H1 (cell line): ENCODE measurements at regions not wholly inside any gene's neighbourhood (a gene's known extent, or its start where the extent isn't known, plus 50 kb on each side); places are given as distances from the start of the nearest gene placed in this dataset.

Source experiments
- CTCF ChIA-PET: fragments of 300-600 bp; sonication (Branson Sonifier 250); formaldehyde crosslinking; loops from one replicate; lab custom pipeline; 2021; ENCODE audit not compliant: partially characterized antibody; lab: Charles Lee
- POLR2A ChIA-PET: fragments of 300-600 bp; sonication (Branson Sonifier 250); formaldehyde crosslinking; loops from one replicate; lab custom pipeline; 2021; ENCODE audit warnings: inconsistent platforms; ENCODE audit not compliant: partially characterized antibody; lab: Charles Lee
- DNase-seq, 2 experiments: peaks; one replicate each; pipeline versions ENCODE4 v3.0.0 to v3.0.0-alpha.2; 2010 to 2022; ENCODE audit warnings: low spot score in 2 of 2, low read depth in 1 of 2, mixed read lengths in 1 of 2
- FAIRE-seq: peaks from 2 replicates; lab custom pipeline; 2011; peaks lifted over from hg19 to GRCh38; lab: Jason Lieb, UNC
- H2AFZ ChIP-seq: 2 replicates; pipeline ENCODE4 v1.8.1; 2012; ENCODE audit warnings: low read length, inconsistent platforms
- H2AK5ac ChIP-seq: 2 replicates; pipeline ENCODE4 v1.6.1; 2013; ENCODE audit warnings: low read depth, low read length
- H2BK120ac ChIP-seq: replicated peaks from 2 replicates; pipeline ENCODE3; 2013; ENCODE audit warnings: low read depth, low read length, inconsistent platforms
- H2BK12ac ChIP-seq: 2 replicates; pipeline ENCODE4 v1.6.1; 2013; ENCODE audit warnings: low read depth, low read length
- H2BK15ac ChIP-seq: 2 replicates; pipeline ENCODE4 v1.6.1; 2013; ENCODE audit warnings: low read length
- H2BK20ac ChIP-seq: 2 replicates; pipeline ENCODE4 v1.6.1; 2013; ENCODE audit warnings: low read length
- H2BK5ac ChIP-seq: 2 replicates; pipeline ENCODE4 v1.6.1; 2013; ENCODE audit warnings: low read depth, low read length
- H3K14ac ChIP-seq: 2 replicates; pipeline ENCODE4 v1.6.1; 2013; ENCODE audit warnings: inconsistent platforms; ENCODE audit not compliant: insufficient read length
- H3K18ac ChIP-seq: 2 replicates; pipeline ENCODE4 v1.6.1; 2013; ENCODE audit warnings: low read length; ENCODE audit errors: extremely low read depth
- H3K23ac ChIP-seq: 2 replicates; pipeline ENCODE4 v1.6.1; 2013; ENCODE audit warnings: inconsistent platforms; ENCODE audit not compliant: insufficient read length
- H3K23me2 ChIP-seq: 2 replicates; pipeline ENCODE4 v1.6.1; 2013; ENCODE audit warnings: low read depth, low read length
- H3K27ac ChIP-seq: 2 replicates; pipeline ENCODE4 v1.6.1; 2011; ENCODE audit warnings: low read depth, low read length, inconsistent platforms
- H3K27me3 ChIP-seq, 4 experiments: replicated peaks in 1 of 4; 1 replicate in 1 of 4; 2 replicates in 3 of 4; pipeline versions ENCODE4 v1.6.1 to v1.8.1; 2011 to 2013; ENCODE audit warnings: low read length in 3 of 4, mild to moderate bottlenecking in 3 of 4, inconsistent platforms in 2 of 4, mixed read lengths in 2 of 4, moderate library complexity in 1 of 4; ENCODE audit not compliant: control insufficient read depth in 3 of 4, insufficient read depth in 3 of 4; ENCODE audit errors: extremely low read depth in 1 of 4
- H3K36me3 ChIP-seq, 4 experiments: 2 replicates each; pipeline versions ENCODE4 v1.6.1 to v1.8.1; 2011 to 2013; ENCODE audit warnings: mild to moderate bottlenecking in 4 of 4, low read length in 3 of 4, moderate library complexity in 2 of 4, control low read depth in 1 of 4, inconsistent platforms in 1 of 4; ENCODE audit not compliant: insufficient read depth in 4 of 4, control insufficient read depth in 2 of 4
- H3K4ac ChIP-seq: replicated peaks from 2 replicates; pipeline ENCODE3; 2013; ENCODE audit warnings: low read length, low read depth, mixed read lengths, inconsistent platforms; ENCODE audit not compliant: insufficient read length
- H3K4me1 ChIP-seq, 4 experiments: replicated peaks in 1 of 4; 1 replicate in 1 of 4; 2 replicates in 3 of 4; pipeline versions ENCODE4 v1.6.1 to v1.8.1; 2011 to 2013; ENCODE audit warnings: low read length in 3 of 4, inconsistent platforms in 2 of 4, mixed read lengths in 1 of 4; ENCODE audit not compliant: insufficient read depth in 4 of 4, control insufficient read depth in 3 of 4
- H3K4me2 ChIP-seq, 2 experiments: 2 replicates each; pipeline versions ENCODE4 v1.6.1 to v1.8.1; 2011 to 2013; ENCODE audit warnings: low read depth in 2 of 2, low read length in 2 of 2, control low read depth in 1 of 2, inconsistent platforms in 1 of 2, mild to moderate bottlenecking in 1 of 2; ENCODE audit not compliant: insufficient read depth in 1 of 2
- H3K4me3 ChIP-seq, 4 experiments: fragments of 200-600, 300-600 bp in 1 of 4; sonication (generic), shearing (Covaris generic), sonication (Bioruptor Twin) in 1 of 4; 2 replicates each; pipeline versions ENCODE4 v1.5.1 to v1.8.1; 2011 to 2016; ENCODE audit warnings: low read length in 4 of 4, low read depth in 3 of 4, control low read depth in 2 of 4, inconsistent platforms in 2 of 4, mild to moderate bottlenecking in 2 of 4, mixed read lengths in 1 of 4, moderate library complexity in 1 of 4; ENCODE audit not compliant: insufficient read depth in 2 of 4; ENCODE audit errors: extremely low read depth in 1 of 4
- H3K56ac ChIP-seq: replicated peaks from 2 replicates; pipeline ENCODE3; 2013; ENCODE audit warnings: low read depth, mild to moderate bottlenecking, mixed read lengths, low read length, inconsistent platforms; ENCODE audit not compliant: insufficient read length
- H3K79me1 ChIP-seq: 2 replicates; pipeline ENCODE4 v1.6.1; 2013; ENCODE audit warnings: low read depth, low read length, control low read depth
- H3K79me2 ChIP-seq, 2 experiments: 2 replicates each; pipeline versions ENCODE4 v1.6.1 to v1.8.1; 2012 to 2013; ENCODE audit warnings: low read length in 2 of 2, mild to moderate bottlenecking in 2 of 2, inconsistent platforms in 1 of 2; ENCODE audit not compliant: insufficient read depth in 2 of 2, control insufficient read depth in 1 of 2
- H3K9ac ChIP-seq, 4 experiments: replicated peaks in 1 of 4; 1 replicate in 1 of 4; 2 replicates in 3 of 4; pipeline versions ENCODE4 v1.6.1 to v1.8.1; 2011 to 2013; ENCODE audit warnings: low read depth in 3 of 4, low read length in 3 of 4, control low read depth in 2 of 4, mild to moderate bottlenecking in 2 of 4, moderate library complexity in 2 of 4, inconsistent platforms in 1 of 4; ENCODE audit errors: extremely low read depth in 1 of 4
- H3K9me3 ChIP-seq, 2 experiments: 2 replicates each; pipeline versions ENCODE4 v1.6.1 to v1.8.1; 2012 to 2013; ENCODE audit warnings: mild to moderate bottlenecking in 2 of 2, moderate library complexity in 2 of 2, control low read depth in 1 of 2, inconsistent platforms in 1 of 2, low read depth in 1 of 2, low read length in 1 of 2, mixed read lengths in 1 of 2; ENCODE audit not compliant: insufficient read depth in 2 of 2
- H4K20me1 ChIP-seq, 2 experiments: replicated peaks in 1 of 2; 2 replicates each; pipeline versions ENCODE3 to v1.8.1; 2011 to 2013; ENCODE audit warnings: inconsistent platforms in 2 of 2, low read length in 2 of 2, mild to moderate bottlenecking in 1 of 2; ENCODE audit not compliant: insufficient read depth in 2 of 2, control insufficient read depth in 1 of 2
- H4K5ac ChIP-seq: 2 replicates; pipeline ENCODE4 v1.6.1; 2013; ENCODE audit warnings: low read length, low read depth, mixed read lengths, inconsistent platforms; ENCODE audit not compliant: insufficient read length
- H4K8ac ChIP-seq: 2 replicates; pipeline ENCODE4 v1.8.0; 2013; ENCODE audit warnings: mild to moderate bottlenecking, moderate library complexity, low read length, inconsistent platforms; ENCODE audit not compliant: insufficient read depth; ENCODE audit errors: extremely low read depth
- H4K91ac ChIP-seq: replicated peaks from 2 replicates; pipeline ENCODE3; 2013; ENCODE audit warnings: low read length, mixed read lengths, inconsistent platforms; ENCODE audit not compliant: insufficient read length
- HDAC6 ChIP-seq: IDR thresholded peaks from one replicate; pipeline ENCODE4 v1.7.1; 2012; ENCODE audit warnings: low read depth, mild to moderate bottlenecking, inconsistent platforms, low read length, moderate library complexity
- MAFK ChIP-seq: IDR thresholded peaks from 2 replicates; pipeline ENCODE4 v1.6.1; 2012; ENCODE audit warnings: low read depth, mild to moderate bottlenecking, improper control_type of control experiment, low read length
- POU5F1 ChIP-seq: IDR thresholded peaks from 2 replicates; pipeline ENCODE4 v1.6.1; 2011; ENCODE audit warnings: low read depth, mild to moderate bottlenecking, low read length, moderate library complexity
- SIX5 ChIP-seq: IDR thresholded peaks from 2 replicates; pipeline ENCODE4 v1.6.1; 2011; ENCODE audit warnings: mild to moderate bottlenecking, low read depth, low read length
- WGBS, 2 experiments: shearing (Covaris generic) in 1 of 2; methylation state at CpG; one replicate each; pipeline versions ENCODE4 v1.1.6 to v1.1.7; 2013 to 2015; ENCODE audit warnings: low lambda C conversion rate in 2 of 2, mixed read lengths in 2 of 2, inconsistent platforms in 1 of 2, low coverage in 1 of 2, missing lambda C conversion rate in 1 of 2; ENCODE audit not compliant: insufficient replicate concordance in 2 of 2, insufficient coverage in 1 of 2, insufficient read length in 1 of 2; ENCODE audit errors: extremely low coverage in 1 of 2, missing lambda C conversion rate in 1 of 2; 5-methylcytosine and 5-hydroxymethylcytosine counted together

- CTCF ChIA-PET, result interaction anchor here (0.6 to 1.2 kb wide), 4 partner anchors 18 to 65 kb away, joined by 3 to 4 read pairs (median 3); no protein-coding TSS in a partner anchor
- Histone ChIP-seq H4K20me1 (no peaks in the 10 kb centered on the region), H3K23ac (no peak overlapping the region), H3K56ac (no peak overlapping the region), H3K18ac (no peak overlapping the region), H3K36me3 (no peaks in the 10 kb centered on the region), H3K79me2 (no peaks in the 10 kb centered on the region), H2BK5ac (no peak overlapping the region), H3K4me2 (no peak overlapping the region), H2BK12ac (no peak overlapping the region), H3K4me1 (no peaks in the 10 kb centered on the region), H2BK120ac (no peak overlapping the region), H3K23me2 (no peaks in the 10 kb centered on the region), H3K14ac (no peak overlapping the region), H2AFZ (0 out of 2 replicates have a peak overlapping the region, but pooled peaks have one; percentile 6), H3K79me1 (no peaks in the 10 kb centered on the region), H4K5ac (no peak overlapping the region), H3K27me3 (no peaks in the 10 kb centered on the region), H3K4ac (no peak overlapping the region), H3K27ac (no peak overlapping the region; the same call in 1 of the 2 replicates), H2AK5ac (no peak overlapping the region), H3K4me3 (no peak overlapping the region), H4K8ac (no peak overlapping the region), H3K9ac (no peak overlapping the region), H4K91ac (no peak overlapping the region), H2BK15ac (no peak overlapping the region), H3K9me3 (peaks cover 2 to 3% of the 10 kb centered on the region in 2 experiments; a peak in 1 of 4 replicates), H2BK20ac (no peak overlapping the region)
- no peak for DNase-seq
- POLR2A ChIA-PET, result no interaction called here
- no peak for FAIRE-seq
- no peak for TF ChIP-seq POU5F1
- TF ChIP-seq SIX5, result no peak
- no peak for TF ChIP-seq HDAC6
- no peak for TF ChIP-seq MAFK
- 90% methylated on average over 4 of the region's 4 CpGs; no CpG with 5 or more reads in 1 of the 2 experiments for WGBS, 2 experiments
Measured at GRCh38 chr6:978937-979685, 286.2 kb upstream of the EXOC2 start.
